ENCODE measurements at regions not wholly inside any gene's neighbourhood (a gene's known extent, or its start where the extent isn't known, plus 50 kb on each side); places are given as distances from the start of the nearest gene placed in this dataset.

GRCh38 chr9:107841076-107841475 is 351.5 kb upstream of the KLF4 start:
- TF ChIP-seq CTCF (IDR thresholded peaks at IDR 0.05) = no peak
- TF ChIP-seq POLR2A (IDR thresholded peaks at IDR 0.05) = no peak
